ENCODE measurements at regions not wholly inside any gene's neighbourhood (a gene's known extent, or its start where the extent isn't known, plus 50 kb on each side); places are given as distances from the start of the nearest gene placed in this dataset.
"Not testable (repeated sequence)": the region's sequence is repeated elsewhere in the genome, so short reads cannot be mapped to it uniquely, and the experiment has no call there.

DNA sequence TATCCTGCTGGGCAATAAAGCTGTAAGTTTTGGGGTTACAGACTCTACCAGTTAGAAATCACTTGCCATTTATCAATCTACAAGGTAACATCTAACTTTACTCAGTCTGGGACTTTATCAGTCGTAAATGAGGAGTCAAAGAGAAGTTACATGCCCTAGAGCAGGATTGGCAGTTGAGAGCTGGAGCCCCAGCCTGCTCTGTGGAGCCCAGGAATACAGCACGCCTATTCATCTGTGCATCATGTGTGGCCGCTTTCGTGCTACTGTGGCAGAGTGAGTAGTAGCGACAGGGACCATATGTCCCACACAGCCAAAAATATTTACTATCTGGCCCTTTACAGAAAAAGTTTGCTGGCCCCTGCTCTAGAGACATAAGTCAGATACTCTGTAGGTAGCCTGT is 152.5 kb upstream of the NTRK2 start:
- no peak overlapping the region for H3K27ac ChIP-seq
- TF ChIP-seq CTCF (IDR thresholded peaks at IDR 0.05) (no peak), ZFX (IDR thresholded peaks at IDR 0.05; ENCODE audit: borderline replicate concordance) (no peak)

DNA sequence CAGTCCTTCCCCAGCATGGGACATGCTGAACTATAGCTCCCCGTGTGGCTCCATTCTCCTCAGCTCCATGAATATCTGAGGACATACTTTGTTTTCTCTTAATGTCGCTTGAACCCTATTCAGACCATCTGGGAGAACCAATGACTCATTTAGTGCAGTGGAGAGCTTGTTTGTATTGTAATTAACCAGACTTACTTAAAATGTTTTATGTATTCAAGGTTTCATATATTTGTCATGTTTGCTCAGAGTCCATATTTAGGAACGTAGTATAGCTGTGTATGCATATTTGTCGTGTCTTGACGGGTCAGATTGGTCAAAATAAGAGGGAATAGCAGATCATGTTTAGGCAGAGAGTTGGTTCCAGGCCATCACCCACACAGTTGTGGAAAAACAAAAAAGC is 150.1 kb upstream of the NTRK2 start:
- no peak overlapping the region for H3K27ac ChIP-seq
- no peak for TF ChIP-seq CTCF (IDR thresholded peaks at IDR 0.05)
- TF ChIP-seq ZFX (IDR thresholded peaks at IDR 0.05; ENCODE audit: borderline replicate concordance): no peak

DNA sequence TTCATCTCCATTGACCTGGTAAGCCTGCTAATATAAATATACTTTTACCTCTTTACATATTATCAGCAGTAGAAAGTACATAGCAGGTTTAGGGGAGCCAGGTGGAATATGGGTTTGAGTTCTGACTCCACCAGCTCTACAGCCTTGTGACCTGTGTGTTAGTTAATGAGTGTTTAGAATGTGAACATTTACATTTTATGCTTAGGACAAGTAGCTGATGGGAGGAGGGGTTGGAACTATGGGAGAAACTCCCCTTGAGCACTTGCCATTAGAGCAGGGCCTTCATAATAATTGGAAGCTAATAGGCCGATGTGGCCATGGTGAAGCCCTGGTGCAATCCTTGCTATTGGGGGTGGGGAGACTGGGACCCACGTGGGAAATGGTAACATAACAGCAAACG is 148.3 kb upstream of the NTRK2 start:
- no peak for TF ChIP-seq CTCF (IDR thresholded peaks at IDR 0.05)
- no peak for TF ChIP-seq ZFX (IDR thresholded peaks at IDR 0.05; ENCODE audit: borderline replicate concordance)
- no peak overlapping the region for H3K27ac ChIP-seq

GRCh38 chr9:84526211-84526610 is 143.3 kb upstream of the NTRK2 start:
- not testable (repeated sequence) for H3K27ac ChIP-seq

GRCh38 chr9:84527060-84527720 is 142.3 kb upstream of the NTRK2 start:
- H3K27ac ChIP-seq: not testable (repeated sequence)

GRCh38 chr9:84535973-84536372 is 133.6 kb upstream of the NTRK2 start:
- H3K27ac ChIP-seq: not testable (repeated sequence)

DNA sequence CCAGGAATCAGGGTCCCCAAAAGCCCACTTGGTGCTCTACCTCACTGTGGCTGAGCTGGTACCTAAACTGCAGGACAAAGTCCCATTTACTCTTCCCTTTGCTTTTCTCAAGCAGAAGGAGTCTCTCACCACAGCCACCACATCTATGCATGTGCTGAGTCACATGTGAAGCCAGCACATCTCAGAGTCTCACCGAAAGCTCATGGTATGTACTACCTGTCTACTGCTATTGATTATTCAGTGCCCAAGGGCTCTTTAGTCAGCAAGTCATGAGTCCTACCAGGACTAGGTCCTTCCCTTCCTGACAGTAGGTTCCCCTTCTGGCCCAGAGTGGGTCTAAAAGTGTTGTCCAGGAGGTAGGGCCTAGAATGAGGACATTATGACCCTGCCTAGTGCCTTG is 130.7 kb upstream of the NTRK2 start:
- no peak overlapping the region for H3K27ac ChIP-seq
- TF ChIP-seq ZFX (IDR thresholded peaks at IDR 0.05; ENCODE audit: borderline replicate concordance) (no peak), CTCF (IDR thresholded peaks at IDR 0.05) (no peak)

DNA sequence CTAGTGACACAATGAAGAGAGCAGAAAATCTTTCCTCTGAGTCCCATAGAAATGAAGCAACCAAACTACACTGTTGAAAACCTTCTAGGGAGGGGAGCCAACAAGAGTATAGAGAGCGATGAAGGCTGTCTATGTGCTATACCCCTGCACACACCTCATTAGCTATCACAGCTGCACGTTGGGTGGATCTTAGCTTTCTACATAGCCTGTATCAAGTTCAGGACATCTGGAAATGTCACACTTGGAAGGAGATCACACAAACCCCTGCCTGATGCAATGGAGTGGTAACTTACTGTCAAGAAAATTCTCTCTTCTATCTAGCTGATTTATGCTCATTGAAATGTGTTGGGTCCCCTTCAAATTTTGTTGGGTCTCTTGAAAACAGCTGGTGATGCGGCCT is 127.0 kb upstream of the NTRK2 start:
- TF ChIP-seq CTCF (IDR thresholded peaks at IDR 0.05) (no peak), ZFX (IDR thresholded peaks at IDR 0.05; ENCODE audit: borderline replicate concordance) (no peak)
- H3K27ac ChIP-seq: no peak overlapping the region

DNA sequence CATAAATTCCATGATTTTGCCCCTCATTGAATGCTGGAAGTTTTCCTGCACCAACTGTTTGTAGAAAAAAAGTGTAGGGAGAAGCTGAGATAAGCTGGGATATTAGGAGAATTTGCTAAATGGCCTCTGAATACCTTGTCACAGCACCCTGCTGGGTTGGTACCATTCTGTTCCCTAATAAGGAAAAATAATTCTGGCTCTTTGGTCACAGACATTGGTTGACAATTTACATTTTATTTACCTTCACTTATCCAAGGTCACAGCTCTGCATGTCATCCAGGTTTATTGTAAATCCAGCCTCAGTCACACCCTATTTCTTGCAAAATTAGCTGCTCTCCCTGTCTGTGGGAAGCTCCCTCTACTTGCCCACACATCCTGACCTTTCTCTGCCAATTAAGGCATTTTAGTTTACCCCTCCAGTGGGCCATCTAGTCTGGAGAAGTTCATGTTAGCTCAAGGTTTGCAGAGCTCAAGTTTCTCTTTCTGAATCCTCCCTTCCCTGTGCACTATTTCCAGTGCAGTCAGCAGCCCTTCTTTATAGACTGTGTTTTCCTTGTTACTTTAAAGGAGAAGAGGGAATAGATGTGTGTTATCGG is 115.4 kb upstream of the NTRK2 start:
- no peak for TF ChIP-seq ZFX (IDR thresholded peaks at IDR 0.05; ENCODE audit: borderline replicate concordance)
- H3K27ac ChIP-seq: no peak overlapping the region
